Astrocyte of the hippocampus (primary cell): ENCODE measurements at regions not wholly inside any gene's neighbourhood (a gene's known extent, or its start where the extent isn't known, plus 50 kb on each side); places are given as distances from the start of the nearest gene placed in this dataset.
A peak's percentile ranks its signal among the peaks of the same experiment; 100 is the strongest.

Experiments
- DNase-seq: peaks from one replicate; pipeline ENCODE4 v3.0.0; 2011; ENCODE audit warnings: low read depth, low spot score

DNA sequence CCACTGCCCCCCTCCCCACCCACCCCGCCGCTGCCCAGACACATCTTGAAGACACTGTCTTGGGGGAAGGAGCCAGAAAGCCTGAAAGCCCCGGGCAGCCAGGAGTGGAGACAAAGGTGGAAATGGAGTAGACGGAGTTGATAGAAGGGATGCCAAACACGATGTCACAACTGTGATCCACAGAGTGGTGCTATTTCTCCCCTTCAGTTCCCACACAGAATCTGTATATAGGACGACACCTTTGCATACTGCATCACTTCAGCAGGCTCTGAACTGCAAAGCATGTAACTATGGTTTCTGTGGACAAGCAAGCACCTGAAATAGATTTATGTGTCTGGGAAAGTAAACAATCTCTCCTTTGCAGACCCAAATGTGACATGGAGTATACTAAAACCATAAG, 56.4 kb upstream of the F13A1 start:
- no peak for DNase-seq

DNA sequence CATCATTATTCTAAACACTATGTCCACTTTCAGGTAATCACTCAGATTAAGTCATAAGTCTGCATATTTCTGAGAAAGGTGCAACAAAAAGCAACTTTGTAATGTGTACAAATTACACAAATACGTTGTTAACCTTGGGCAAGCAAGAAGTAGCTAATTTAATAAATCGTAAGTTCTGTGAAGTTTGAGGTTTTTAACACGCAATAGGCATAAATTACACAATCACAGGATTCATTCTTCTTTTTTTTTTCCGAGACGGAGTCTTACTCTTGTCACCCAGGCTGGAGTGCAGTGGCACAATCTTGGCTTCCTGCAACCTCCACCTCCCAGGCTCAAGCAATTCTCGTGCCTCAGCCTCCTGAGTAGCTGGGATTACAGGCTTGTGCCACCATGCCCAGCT, 57.2 kb upstream of the F13A1 start:
- no peak for DNase-seq

DNA sequence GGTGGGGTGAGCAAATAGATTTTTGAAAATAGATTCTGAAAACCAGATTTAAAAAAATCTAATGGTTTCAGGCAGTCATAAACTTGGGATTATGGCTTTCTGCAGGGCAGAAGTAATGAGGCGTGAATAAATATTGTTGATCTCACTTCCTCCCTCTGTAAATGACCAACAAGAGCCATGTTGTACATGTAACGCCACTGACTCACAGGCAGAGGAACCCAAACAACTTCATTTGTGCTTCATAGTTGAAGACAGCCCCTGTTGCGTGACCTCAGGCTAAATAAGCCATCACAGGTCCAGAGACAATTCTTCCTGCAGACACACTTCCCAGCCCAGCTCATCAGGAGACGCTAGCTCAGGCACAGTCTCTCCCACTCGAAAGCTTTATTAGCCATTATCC, 59.1 kb upstream of the F13A1 start:
- peak; percentile 11 for DNase-seq

GRCh38 chr6:6384520-6384919, 64.1 kb upstream of the F13A1 start:
- DNase-seq, result no peak

- peak; percentile 9 for DNase-seq
Observed at GRCh38 chr6:6386010-6386409, 65.5 kb upstream of the F13A1 start.

- DNase-seq, result no peak
Observed at GRCh38 chr6:6390849-6391602, 70.6 kb upstream of the F13A1 start.

DNA sequence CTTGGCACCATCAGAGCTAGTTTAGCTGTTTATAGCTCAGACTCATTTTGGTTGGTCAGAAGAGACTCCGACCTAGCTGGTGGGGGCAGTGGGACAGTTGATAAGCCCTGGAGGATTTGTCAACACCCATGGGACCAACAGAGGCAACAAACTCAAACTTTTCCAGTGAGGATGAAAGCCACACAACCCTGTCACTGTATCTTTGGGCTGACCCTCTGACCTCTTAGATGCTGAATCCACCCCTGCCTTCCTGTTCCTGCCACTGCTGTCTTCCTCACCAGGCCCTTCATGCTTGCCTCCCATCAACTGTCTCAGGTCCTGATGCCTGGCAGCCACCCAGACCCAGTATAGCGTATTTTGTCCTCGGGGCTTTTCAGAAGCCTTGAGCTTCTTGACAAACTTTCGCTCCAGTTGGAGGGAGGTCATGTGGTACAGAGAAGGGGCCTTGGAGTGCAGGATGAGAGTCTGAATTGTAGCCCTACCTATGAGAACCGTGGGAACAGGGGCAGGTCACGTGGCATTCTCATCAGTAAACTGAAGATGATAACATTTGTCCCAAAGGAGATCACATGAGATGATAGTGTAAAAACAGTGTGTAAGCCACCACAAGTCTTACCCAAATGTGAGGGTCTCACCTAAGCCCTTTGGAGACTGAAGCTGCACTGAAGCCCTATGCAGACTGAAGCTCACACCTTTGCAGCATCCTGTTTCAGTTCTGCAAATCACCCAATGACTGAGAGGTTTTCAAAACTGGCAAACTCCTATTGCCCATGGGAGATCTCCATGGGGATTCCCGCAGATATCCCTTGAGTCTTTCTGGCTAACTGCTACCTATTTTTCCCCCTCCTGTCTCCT, 72.0 kb upstream of the F13A1 start:
- no peak for DNase-seq

- DNase-seq, result no peak
Observed at GRCh38 chr6:6393069-6393529, 72.6 kb upstream of the F13A1 start.

DNA sequence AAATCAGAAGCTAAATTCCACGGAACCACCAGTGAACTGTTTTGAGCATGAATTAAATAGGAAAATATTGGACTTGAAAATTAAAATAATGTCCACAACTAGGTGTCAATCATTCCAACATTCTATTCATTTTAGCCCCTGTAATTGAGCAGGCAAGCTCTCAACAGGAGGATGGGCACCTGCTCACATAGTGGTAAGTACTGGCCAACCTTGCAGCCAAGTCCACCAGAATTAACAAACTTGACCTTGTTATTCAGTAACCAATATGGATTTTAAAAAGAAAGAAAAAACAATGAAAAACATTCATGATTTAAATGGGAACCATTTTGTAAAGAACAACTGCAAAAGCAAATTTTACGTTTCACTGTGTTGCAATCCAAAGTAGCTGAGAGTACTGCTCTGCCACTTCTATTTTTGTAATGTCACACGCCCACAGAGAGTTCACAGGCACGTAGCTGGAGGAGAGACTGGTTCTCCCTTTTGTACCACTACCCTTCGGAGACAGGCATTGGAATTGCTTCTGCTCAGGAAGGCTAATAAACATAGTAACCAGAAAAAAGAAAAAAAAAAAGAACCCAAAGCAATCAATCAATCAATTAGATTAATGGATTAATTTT, 75.2 kb upstream of the F13A1 start:
- DNase-seq, result no peak

DNA sequence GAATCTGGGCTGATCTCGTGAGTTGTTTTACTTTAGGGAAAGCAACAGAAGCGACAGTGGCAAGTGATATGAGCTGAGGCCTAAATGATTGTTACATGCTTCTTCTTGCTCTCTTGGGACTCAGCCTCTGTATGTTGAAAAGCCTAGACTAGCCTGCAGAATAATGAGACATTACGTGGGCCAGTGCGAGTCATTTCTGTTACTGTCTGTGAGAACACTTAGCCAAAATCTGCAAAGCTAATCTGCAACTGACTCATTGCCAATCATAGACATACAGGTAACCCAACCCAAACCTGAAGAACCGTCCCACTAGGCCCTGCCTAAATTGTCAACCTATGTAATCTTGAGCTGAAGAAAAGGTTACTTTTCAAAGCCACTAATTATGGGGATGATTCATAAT, 77.4 kb upstream of the F13A1 start:
- DNase-seq, result no peak

DNA sequence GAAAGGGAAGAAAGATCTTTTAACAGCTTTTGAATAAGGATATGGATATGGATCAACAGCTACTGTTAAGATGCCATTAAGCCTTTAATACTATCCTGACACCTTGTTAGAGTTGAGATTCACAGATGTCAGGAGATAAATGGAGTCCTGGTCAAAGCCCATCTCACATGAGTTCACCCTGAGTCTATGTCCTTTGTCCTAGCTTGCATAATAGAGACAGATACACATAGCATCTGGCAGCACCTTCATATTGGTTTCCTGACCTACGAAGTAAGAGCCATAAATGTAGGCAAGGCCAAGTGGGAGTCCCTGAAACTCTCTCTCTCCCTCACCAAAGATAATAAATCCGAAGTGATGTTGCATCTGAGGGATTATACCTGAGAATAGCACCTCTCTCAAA, 79.1 kb upstream of the F13A1 start:
- DNase-seq, result no peak

DNA sequence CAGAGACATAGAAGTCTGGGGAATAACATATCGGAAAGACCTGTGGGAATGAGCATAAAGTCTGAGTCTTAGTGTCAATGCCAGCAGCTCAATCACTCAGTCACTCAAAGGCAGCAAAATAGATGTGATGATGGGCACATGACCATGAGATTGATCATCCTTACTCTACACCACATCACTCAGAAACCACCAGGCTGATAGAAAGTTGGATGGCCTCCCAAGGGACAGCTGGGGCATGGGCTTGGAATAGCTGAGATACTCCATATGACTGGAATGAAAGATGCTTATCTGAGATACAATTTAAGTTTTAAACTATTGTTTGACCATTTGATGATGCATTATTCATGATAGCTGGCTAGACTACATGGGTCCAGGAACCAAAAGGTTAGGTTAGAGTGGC, 80.9 kb upstream of the F13A1 start:
- no peak for DNase-seq

DNA sequence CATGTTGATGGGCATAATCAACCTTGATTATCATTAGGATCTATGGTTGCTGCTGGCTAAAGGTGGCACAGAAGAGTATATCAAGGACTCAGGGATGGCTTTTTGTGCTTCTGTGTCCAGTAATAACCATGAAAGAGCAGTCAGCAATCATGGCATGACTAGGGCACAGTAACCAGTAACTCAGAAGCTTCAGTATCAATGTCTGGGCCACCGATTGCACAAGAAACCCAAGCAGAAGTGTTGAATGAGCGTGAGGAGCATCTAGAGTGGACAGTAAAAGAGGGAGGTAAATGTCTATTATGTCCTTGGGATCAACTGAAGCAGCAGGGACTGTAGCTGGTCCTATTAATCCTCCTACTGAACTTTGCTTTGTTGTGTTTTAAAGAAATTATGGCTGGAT, 81.5 kb upstream of the F13A1 start:
- DNase-seq, result no peak

GRCh38 chr6:6402591-6402990, 82.1 kb upstream of the F13A1 start:
- DNase-seq, result no peak

- no peak for DNase-seq
Observed at GRCh38 chr6:6405031-6405430, 84.6 kb upstream of the F13A1 start.

DNA sequence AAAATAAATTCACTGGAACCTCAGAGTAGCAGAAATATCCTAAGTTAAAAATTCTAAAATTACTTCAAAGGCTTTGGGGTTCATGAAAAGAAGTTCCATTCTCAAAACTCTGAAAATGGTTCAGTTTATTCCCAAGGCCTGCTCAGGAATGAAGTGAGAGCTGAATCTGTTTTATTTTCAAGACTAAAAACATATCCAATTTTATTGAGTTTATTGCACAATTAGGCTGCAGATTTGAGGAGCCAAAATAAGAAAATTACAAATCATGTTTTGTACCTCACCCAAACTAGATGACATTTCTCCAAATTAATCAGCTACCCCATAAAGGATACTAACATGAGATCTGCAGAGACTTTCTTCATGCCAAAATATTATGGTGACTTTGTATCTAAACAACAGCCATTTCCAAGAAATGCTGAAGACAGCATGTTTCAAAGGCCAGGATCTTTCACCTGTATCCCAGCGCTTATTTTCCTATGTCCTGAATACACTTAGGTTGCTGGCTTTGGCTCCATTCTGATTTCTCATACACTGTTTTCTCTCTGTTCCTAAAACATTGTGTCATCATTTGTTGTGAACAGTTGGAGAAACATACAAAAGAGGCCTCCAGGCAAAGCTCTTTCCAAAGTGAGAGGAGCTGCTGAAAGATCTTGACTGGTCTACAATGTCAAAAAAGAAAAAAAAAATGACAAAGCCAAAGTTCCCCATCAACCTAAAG, 85.7 kb upstream of the F13A1 start:
- DNase-seq, result no peak

DNA sequence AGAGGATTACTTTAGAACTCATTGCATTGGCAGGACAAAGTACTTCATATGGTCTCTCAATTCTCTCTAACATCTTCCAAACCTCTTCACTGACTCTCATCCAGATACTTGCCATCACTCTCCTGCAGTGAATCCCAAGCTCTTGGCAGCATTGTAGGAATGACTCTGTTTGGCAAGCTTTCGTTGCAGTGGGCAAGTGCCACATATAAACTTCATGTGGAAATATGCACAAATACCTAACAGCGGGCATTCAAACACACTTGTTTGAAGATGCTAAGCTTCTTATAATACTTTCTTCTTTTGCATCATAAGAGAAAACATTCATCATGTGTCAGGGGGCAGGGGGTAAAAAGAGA, 86.2 kb upstream of the F13A1 start:
- DNase-seq, result no peak

DNA sequence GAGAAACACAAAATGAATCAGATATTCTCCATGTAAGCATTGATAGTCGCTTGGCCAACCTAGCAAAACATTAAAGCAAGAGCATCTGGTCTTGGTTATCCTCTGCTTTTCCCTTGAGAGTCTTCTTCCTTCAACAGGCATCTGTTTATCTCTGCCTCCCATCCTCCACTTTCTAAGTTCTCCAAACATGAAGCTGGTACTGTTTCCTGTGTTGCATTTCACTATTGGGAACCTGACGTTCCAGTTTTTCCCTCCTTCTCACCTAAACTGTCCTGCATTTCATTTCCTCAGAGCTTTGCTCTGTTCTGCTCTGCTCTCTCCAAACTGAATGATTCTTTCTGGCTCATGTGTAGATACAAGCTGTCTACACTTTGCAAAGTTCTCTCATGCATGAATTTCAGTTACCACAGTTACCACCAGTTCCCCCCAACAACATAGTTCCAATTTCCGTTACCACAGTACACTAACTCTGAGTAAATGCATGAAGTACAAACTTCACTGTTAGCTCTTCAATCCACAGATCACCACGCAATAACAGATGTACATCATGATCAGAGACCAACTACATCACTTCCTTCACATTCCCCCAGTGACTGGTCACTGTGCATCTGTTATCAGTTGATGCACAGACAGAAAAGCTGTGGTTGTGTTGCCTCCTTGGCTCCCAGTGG, 86.7 kb upstream of the F13A1 start:
- DNase-seq, result no peak

- no peak for DNase-seq
Observed at GRCh38 chr6:6409397-6410030, 89.1 kb upstream of the F13A1 start.

- DNase-seq, result no peak
Observed at GRCh38 chr6:6411115-6411514, 90.7 kb upstream of the F13A1 start.

- DNase-seq, result no peak
Observed at GRCh38 chr6:6412221-6412620, 91.8 kb upstream of the F13A1 start.
